NCI-H187 (cell line): ENCODE measurements at regions not wholly inside any gene's neighbourhood (a gene's known extent, or its start where the extent isn't known, plus 50 kb on each side); places are given as distances from the start of the nearest gene placed in this dataset.

ENCODE experiments used
- DNase-seq, 2 experiments: peaks; one replicate each; lab custom pipeline; 2025; lab: John Stamatoyannopoulos, UW

- no peak for DNase-seq
Measured at GRCh38 chr7:12074889-12075288, 136.2 kb upstream of the TMEM106B start.

GRCh38 chr7:12080006-12080405 lies 131.1 kb upstream of the TMEM106B start:
- no peak for DNase-seq

- DNase-seq, result no peak
Measured at GRCh38 chr7:12085516-12085915, 125.6 kb upstream of the TMEM106B start.

GRCh38 chr7:12089951-12090756 lies 120.9 kb upstream of the TMEM106B start:
- DNase-seq, result no peak

- no peak for DNase-seq
Measured at GRCh38 chr7:12090757-12091221, 120.3 kb upstream of the TMEM106B start.

DNA sequence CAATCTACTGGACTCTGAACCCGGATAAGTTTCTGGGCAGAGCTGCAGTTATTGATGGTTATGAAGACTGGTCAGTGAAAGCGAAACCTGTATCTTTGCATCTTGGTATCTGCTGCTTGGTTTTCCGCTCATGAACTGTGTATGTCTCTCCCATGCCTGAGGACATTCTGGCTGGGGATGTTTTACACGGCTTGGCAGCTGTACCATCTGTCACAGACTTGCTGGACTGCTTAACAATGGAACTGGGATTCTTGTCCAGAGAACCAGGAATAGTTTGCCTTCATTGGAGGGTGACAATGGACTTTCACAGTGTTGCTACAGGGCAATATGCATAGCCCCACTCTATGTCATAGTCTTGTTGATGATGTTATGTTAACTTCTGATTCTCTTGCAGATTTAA lies 119.9 kb upstream of the TMEM106B start:
- DNase-seq, result no peak

DNA sequence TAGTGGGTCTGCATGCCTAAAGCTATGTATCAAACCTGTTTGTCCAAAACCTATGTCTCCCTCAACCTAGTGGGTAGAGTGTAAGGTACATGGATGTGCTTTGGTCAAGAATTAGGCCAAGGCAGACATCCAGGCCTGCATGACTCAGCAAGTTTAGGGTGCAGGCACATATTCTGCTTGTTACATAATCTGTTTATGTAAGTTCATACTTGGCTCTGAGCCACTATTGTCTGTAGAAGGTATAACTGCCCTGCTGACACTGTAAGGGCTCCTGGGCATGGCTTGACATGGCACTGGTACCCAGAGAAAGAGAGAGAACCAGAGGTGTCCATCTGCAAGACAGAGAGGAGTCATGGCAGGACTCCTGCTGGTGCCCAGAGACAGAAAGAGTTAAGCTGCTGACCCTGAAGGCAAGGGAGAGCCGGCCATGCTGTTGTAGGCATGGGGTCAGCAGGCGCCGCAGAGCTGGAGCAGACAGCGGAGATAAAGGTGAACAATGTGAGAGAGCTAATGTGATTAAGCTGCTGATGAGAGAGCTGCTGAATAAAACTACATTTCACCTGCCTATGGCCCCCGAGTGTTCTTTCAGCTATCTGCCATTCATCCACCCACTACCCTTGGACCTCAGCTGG lies 118.5 kb upstream of the TMEM106B start:
- DNase-seq, result no peak

DNA sequence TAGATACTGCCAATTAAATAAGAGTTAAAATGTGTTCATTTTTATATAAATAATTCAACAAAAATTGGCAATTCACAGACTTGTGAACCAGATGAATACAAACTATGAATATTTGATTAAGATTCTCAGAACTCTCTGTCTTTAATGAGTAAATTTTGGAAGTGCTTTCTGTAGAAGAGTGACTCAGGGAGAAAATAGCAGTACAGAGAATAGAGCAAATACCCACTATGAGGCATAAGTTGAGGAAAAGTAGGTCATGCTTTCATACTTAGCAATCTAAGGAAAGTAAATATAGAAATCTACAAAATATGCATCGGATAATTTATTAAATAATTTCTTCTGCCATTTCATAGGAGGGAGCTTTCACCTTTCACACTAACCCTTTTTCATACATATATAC lies 117.7 kb upstream of the TMEM106B start:
- no peak for DNase-seq

DNA sequence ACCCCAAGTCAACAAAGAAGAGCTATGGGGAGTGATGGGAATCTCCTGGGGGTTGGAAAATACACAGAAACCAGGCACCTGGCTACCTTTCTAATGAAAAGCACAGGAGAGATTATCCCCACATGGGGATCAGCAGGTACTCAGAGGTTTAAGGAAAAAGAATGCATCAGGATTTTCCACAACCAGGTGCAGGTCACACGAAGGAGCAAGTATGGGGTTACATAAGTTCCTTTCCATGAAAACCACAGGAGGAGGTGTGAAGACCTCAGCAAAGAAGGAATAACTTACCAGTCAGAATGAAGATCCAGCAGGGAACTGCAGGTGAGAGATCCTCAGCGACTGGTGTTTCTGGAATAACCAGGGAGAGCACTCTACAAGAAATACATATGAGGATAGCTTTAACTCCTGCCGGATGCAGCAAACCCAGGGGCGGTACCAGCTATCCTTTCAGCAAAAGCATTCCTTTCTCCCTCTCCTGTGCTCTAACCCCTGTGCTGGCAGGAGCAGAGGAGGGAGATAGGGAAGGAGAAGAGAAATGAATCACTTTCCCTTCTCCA lies 116.7 kb upstream of the TMEM106B start:
- no peak for DNase-seq

- no peak for DNase-seq
Measured at GRCh38 chr7:12102126-12102525, 109.0 kb upstream of the TMEM106B start.

GRCh38 chr7:12102527-12102926 lies 108.6 kb upstream of the TMEM106B start:
- DNase-seq, result no peak

GRCh38 chr7:12103948-12104347 lies 107.1 kb upstream of the TMEM106B start:
- no peak for DNase-seq

- DNase-seq, result no peak
Measured at GRCh38 chr7:12107381-12107780, 103.7 kb upstream of the TMEM106B start.

GRCh38 chr7:12107841-12108254 lies 103.2 kb upstream of the TMEM106B start:
- no peak for DNase-seq

- no peak for DNase-seq
Measured at GRCh38 chr7:12110425-12110824, 100.7 kb upstream of the TMEM106B start.

DNA sequence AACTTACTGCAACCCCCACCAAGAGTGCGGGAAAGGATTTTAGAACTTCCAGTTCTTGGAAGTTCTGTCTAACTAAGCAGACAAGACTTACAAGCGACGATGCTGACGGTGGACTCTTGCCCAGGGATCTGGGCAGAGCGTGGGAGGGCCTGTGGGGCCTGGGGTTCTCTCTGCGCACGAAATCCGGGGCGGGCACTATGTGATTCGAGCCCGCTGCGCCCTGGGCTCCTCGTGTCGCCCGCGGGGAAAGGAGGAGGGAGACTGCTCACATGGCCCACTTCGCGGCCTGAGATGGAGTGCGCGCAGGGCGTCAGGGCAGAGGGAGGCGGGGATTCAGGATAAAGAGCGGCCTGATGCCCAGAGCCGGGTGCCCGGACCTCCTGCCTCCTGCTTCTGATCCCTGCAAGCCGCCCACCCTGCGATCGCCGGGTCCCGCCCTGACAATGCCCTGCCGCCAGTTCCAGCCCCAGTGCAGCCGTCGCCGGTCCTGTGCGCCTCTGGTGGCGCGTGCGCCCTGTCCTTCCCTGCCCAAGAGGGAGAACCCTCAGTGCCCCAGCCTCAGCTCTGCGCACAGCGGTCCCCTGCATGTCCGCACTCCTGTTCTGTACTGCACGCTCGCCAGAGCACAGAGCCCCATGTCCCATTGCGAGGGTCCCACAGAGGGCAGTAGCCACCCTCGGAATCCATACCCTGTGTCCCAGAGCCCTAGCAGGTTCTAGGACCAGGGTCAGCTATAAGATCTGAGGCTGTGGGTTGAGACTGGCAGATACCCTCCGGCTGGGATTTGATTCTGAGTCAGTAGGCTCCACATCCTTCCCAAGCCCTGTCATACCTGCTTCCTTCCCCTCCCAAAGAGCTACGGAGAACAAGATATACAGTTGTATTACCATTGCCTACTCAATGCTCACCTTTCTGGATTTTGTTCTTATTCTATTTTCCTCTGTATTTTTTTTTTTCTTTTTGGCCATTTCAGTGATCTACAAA lies 99.4 kb upstream of the TMEM106B start:
- no peak for DNase-seq

GRCh38 chr7:12117170-12117569 lies 93.9 kb upstream of the TMEM106B start:
- DNase-seq, result no peak

DNA sequence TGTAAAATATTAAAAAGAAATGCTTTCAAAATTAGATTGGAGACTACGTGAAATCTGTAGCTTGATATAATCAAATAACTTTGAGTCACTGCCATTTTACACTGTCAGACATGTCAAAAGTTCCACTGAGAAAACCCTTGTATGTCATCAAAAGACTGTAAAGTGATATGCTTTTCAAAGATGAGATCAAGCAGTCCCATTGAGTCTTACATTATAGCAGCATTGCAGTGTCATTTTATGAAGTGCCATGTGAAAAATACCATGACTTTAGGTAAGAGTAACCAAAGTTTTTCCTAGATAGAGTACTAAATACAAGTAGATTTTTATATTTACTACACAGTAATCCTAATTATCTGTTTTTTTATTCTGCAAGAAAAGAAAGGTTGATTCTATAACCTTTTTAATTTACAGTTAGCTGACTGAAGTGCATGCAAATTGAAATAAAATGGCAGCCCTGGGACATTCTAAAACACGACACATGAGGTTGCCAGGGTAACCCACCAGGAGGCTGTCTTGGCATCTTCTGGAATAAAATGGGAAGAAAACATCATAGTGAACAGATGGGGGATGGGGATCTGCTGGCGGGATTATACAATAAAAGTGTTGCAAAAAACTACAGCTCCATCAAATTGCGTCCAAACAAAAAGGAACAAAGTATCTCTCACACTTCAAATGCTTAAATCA lies 91.3 kb upstream of the TMEM106B start:
- DNase-seq, result no peak

DNA sequence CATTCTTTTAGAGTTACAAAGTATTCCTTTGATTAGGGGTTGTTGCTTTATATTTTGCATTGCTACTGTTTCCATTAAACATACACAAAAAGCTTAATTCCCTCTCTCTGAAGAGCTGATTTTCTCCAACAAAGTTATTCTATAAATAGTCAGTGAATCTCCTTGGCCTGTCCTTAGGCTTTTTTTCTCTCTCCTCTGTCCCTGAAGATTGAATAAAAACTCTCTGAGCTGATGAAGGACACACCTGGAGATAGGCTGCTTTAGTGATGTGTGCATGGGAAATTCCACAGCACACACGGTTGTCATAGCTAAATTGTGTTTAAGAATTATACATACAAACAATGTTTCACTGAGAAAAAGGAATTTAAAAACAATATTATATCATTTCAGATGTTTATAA lies 90.5 kb upstream of the TMEM106B start:
- no peak for DNase-seq

DNA sequence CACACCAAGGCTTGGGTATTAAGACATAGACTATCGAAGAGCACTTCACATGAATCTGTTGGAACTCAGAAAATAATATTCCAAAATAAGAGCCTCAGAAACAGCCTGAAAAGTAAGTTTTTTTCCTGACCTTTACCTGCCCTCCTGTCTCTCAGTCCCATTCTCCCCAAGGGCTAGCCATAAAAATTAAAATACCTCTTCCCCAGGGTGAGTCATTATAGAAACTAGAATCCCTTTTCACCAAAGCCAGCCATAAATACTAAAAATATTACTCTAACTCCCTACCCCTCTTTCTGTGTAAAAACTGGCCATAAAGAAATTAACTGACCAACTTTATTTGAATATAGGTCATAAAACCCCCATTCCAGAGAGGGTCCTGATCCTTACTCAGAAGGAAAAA lies 87.9 kb upstream of the TMEM106B start:
- no peak for DNase-seq

GRCh38 chr7:12124028-12124427 lies 87.1 kb upstream of the TMEM106B start:
- DNase-seq, result no peak
